Liver (tissue), 8 donors: ENCODE measurements at regions not wholly inside any gene's neighbourhood (a gene's known extent, or its start where the extent isn't known, plus 50 kb on each side); places are given as distances from the start of the nearest gene placed in this dataset.
A peak's percentile ranks its signal among the peaks of the same experiment; 100 is the strongest.

Source experiments
- DNase-seq: peaks from one replicate; pipeline ENCODE4 v3.0.0-alpha.2; 2017; ENCODE audit warnings: low spot score
- H3K27ac ChIP-seq, 2 donors: one replicate each; pipeline ENCODE4 v1.7.0; 2013; ENCODE audit warnings: inconsistent platforms in 2 of 2, low read length in 2 of 2, control low read depth in 1 of 2, low read depth in 1 of 2, mild to moderate bottlenecking in 1 of 2
- H3K27me3 ChIP-seq, 4 donors: one replicate each; pipeline versions ENCODE4 v1.6.1 to v1.7.0; 2013; ENCODE audit warnings: low read length in 3 of 4, inconsistent platforms in 1 of 4, mild to moderate bottlenecking in 1 of 4, moderate library complexity in 1 of 4; ENCODE audit not compliant: control insufficient read depth in 4 of 4, insufficient read depth in 4 of 4
- H3K36me3 ChIP-seq, 4 donors: one replicate each; pipeline versions ENCODE4 v1.6.1 to v1.7.0; 2013; ENCODE audit warnings: low read length in 3 of 4, mild to moderate bottlenecking in 3 of 4, low read depth in 1 of 4, moderate library complexity in 1 of 4; ENCODE audit not compliant: control insufficient read depth in 4 of 4, insufficient read depth in 3 of 4
- H3K4me1 ChIP-seq, 4 donors: one replicate each; pipeline versions ENCODE4 v1.6.1 to v1.7.0; 2013; ENCODE audit warnings: low read length in 3 of 4, mild to moderate bottlenecking in 3 of 4, moderate library complexity in 1 of 4; ENCODE audit not compliant: control insufficient read depth in 4 of 4, insufficient read depth in 4 of 4
- H3K4me3 ChIP-seq, 3 donors: one replicate each; pipeline versions ENCODE4 v1.6.1 to v1.7.0; 2013; ENCODE audit warnings: low read length in 3 of 3, control low read depth in 1 of 3, low read depth in 1 of 3, mild to moderate bottlenecking in 1 of 3
- H3K9ac ChIP-seq, 2 donors: one replicate each; pipeline ENCODE4 v1.7.0; 2013; ENCODE audit warnings: low read length in 2 of 2, mild to moderate bottlenecking in 2 of 2, moderate library complexity in 2 of 2, control low read depth in 1 of 2, low read depth in 1 of 2
- H3K9me3 ChIP-seq, 4 donors: one replicate each; pipeline versions ENCODE4 v1.6.1 to v1.7.0; 2013; ENCODE audit warnings: low read length in 3 of 4; ENCODE audit not compliant: control insufficient read depth in 4 of 4
- CTCF ChIP-seq: fragments of 150-350 bp; IDR thresholded peaks from 2 replicates; pipeline ENCODE4 v1.5.1; 2017; ENCODE audit warnings: improper control_type of control experiment, low read depth, low read length; ENCODE audit not compliant: missing input control
- FOXA1 ChIP-seq: IDR thresholded peaks from 2 replicates; pipeline ENCODE4 v1.6.1; 2016; ENCODE audit warnings: antibody characterized with exemption
- HNF4A ChIP-seq, 2 donors: conservative IDR thresholded peaks; 2 replicates each; pipeline ENCODE4 v1.6.1; 2016; ENCODE audit warnings: antibody characterized with exemption in 2 of 2, mild to moderate bottlenecking in 2 of 2
- HNF4G ChIP-seq: IDR thresholded peaks from 2 replicates; pipeline ENCODE4 v1.6.1; 2016; ENCODE audit warnings: antibody characterized with exemption
- JUND ChIP-seq, 2 donors: IDR thresholded peaks; 2 replicates each; pipeline ENCODE4 v1.6.1; 2016; ENCODE audit warnings: antibody characterized with exemption in 2 of 2
- RAD21 ChIP-seq, 2 donors: IDR thresholded peaks; 2 replicates each; pipeline ENCODE4 v1.6.1; 2016; ENCODE audit warnings: antibody characterized with exemption in 2 of 2, mild to moderate bottlenecking in 2 of 2
- RXRA ChIP-seq, 2 donors: IDR thresholded peaks; 2 replicates each; pipeline ENCODE4 v1.6.1; 2017 to 2018; ENCODE audit warnings: antibody characterized with exemption in 2 of 2, mild to moderate bottlenecking in 1 of 2
- SP1 ChIP-seq: IDR thresholded peaks from 2 replicates; pipeline ENCODE4 v1.6.1; 2018; ENCODE audit warnings: antibody characterized with exemption, mild to moderate bottlenecking
- ZBTB33 ChIP-seq: IDR thresholded peaks from 2 replicates; pipeline ENCODE4 v1.6.1; 2016; ENCODE audit warnings: antibody characterized with exemption
- WGBS: extraction: QIAGEN DNeasy Blood & Tissue Kit; methylation state at CpG from one replicate; pipeline ENCODE4 v1.1.7; 2013; 5-methylcytosine and 5-hydroxymethylcytosine counted together
- donor health status: healthy.
- donor health status: healthy.
- donor health status: healthy.
- donor health status: healthy.
- donor health status: healthy.

DNA sequence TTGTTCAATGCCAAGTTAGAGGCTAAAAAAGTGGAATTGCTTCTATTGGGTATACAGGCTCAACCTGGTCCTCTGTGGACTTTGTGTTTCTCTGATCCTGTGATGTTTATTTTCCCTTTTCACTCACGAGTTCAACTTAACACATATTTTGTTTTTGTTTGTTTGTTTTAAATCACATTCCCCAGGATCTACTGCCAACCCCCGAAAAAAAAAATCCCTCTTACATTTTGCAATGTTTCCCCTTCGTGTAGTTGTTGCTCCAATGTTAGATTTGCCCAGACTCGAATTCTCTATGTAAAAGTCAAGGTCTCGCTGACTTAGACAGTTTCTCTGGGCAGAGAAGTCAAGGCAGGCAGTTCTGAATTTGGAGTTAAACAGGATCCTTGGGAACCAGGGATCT lies 876.4 kb downstream of the CCSER2 start (continued):
- peak; percentile 39 for TF ChIP-seq ZBTB33
- TF ChIP-seq HNF4G, result no peak
- peak in 1 of 2 donors; percentile 40 for TF ChIP-seq RAD21 (IDR thresholded peaks at IDR 0.05)
- TF ChIP-seq CTCF, result no peak

DNA sequence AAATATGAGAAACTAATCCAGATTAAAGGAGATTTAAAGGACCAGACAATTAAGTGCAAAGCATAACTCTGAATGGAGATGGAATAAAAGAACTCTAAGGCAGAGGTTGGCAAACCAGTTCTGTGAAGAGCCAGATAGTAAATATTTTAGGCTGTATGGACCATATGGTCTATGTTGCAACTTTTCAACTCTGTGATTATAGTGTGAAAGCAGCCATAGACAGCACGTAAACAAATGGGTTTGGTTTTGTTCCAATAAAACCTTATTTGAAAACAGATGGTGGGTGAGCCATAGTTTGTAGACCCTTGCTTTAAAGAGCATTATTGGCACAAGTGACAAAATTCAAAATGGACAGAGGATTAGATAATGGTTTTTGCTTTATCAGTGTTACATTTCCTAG lies 884.1 kb downstream of the CCSER2 start:
- no peak overlapping the region for H3K9ac ChIP-seq
- no peaks in the 10 kb centered on the region for H3K36me3 ChIP-seq
- no peak for TF ChIP-seq RAD21 (IDR thresholded peaks at IDR 0.05)
- TF ChIP-seq RXRA (IDR thresholded peaks at IDR 0.05), result no peak
- TF ChIP-seq SP1, result no peak
- TF ChIP-seq HNF4A (conservative IDR thresholded peaks at IDR 0.05), result no peak
- H3K4me3 ChIP-seq, result no peak overlapping the region
- DNase-seq, result no peak
- H3K27me3 ChIP-seq, result no peaks in the 10 kb centered on the region
- H3K27ac ChIP-seq, result no peak overlapping the region
- 88% methylated on average over 1 of the region's 1 CpG for WGBS
- no peaks in the 10 kb centered on the region for H3K9me3 ChIP-seq
- no peaks in the 10 kb centered on the region for H3K4me1 ChIP-seq

DNA sequence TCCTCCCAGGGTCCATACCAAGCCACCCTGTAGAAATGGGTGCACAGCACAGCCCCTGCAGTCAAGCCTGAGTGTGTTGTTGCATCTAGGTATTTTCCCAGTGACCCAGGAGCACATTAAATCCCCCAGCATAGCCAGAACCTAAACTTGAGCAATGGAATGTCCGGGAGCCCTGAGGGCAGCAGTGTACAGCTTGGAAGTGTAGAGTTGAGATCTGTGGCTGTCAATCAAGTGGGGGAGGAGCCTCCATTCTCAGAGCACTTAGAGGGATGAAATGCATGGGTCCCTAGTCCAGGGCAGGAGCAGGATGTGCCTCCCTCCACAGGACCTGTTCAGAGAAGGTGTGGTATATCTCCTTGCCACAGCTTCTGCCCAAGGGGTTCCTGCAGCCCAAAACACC lies 885.1 kb downstream of the CCSER2 start:
- H3K9ac ChIP-seq, result no peak overlapping the region
- no peak overlapping the region for H3K27ac ChIP-seq
- no peak for DNase-seq
- H3K9me3 ChIP-seq, result no peaks in the 10 kb centered on the region
- WGBS, result 95% methylated on average over 1 of the region's 1 CpG
- no peak overlapping the region for H3K4me3 ChIP-seq
- no peaks in the 10 kb centered on the region for H3K27me3 ChIP-seq
- no peak for TF ChIP-seq RXRA (IDR thresholded peaks at IDR 0.05)
- no peaks in the 10 kb centered on the region for H3K36me3 ChIP-seq
- H3K4me1 ChIP-seq, result no peaks in the 10 kb centered on the region

DNA sequence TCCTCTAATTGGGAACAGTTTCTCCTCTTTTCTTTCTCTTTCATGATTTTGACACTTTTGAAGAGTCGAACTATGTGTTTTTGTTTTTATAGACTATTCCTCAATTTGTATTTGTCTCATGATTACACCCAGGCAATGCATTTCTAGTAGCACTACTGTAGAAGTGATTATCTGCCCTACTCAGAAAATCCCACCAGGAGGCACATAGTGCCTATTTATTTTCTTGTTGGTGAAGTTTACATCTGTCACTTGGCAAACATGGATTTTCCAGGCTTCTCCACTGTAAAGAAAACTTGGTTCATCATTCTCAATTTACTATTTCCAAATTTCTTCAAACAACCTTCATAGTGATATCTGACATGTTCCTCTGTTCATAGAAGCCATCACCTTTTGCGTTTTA lies 893.9 kb downstream of the CCSER2 start:
- 89% methylated on average over 2 of the region's 2 CpGs for WGBS
- TF ChIP-seq JUND (IDR thresholded peaks at IDR 0.05) (no peak), FOXA1 (no peak), RAD21 (IDR thresholded peaks at IDR 0.05) (peak; percentile 68 to 74), CTCF (peak; percentile 29)
- no peaks in the 10 kb centered on the region for H3K27me3 ChIP-seq
- no peak overlapping the region for H3K4me3 ChIP-seq
- no peaks in the 10 kb centered on the region for H3K9me3 ChIP-seq
- H3K4me1 ChIP-seq, result no peaks in the 10 kb centered on the region
- H3K36me3 ChIP-seq, result no peaks in the 10 kb centered on the region
- no peak overlapping the region for H3K9ac ChIP-seq
- no peak for DNase-seq
- no peak overlapping the region for H3K27ac ChIP-seq
